Caco-2 (cell line): ENCODE measurements at regions not wholly inside any gene's neighbourhood (a gene's known extent, or its start where the extent isn't known, plus 50 kb on each side); places are given as distances from the start of the nearest gene placed in this dataset.

Experiments
- BruUV-seq: library from RNA; stranded (reverse); fragments of 400-500 nt; replicated peaks from 2 replicates; lab custom pipeline; 2021; lab: Mats Ljungman, UMichigan
- CTCF ChIA-PET: fragments of 300-600 bp; sonication (Branson Sonifier 250); formaldehyde crosslinking; loops from one replicate; lab custom pipeline; 2022; ENCODE audit warnings: antibody characterized with exemption; lab: Charles Lee
- POLR2A ChIA-PET: fragments of 300-600 bp; sonication (Branson Sonifier 250); formaldehyde crosslinking; loops from one replicate; lab custom pipeline; 2022; ENCODE audit warnings: antibody characterized with exemption; lab: Charles Lee
- DNase-seq, 2 experiments: peaks; one replicate each; pipeline versions ENCODE4 v3.0.0 to v3.0.0-alpha.2; 2020 to 2022
- H3K27me3 ChIP-seq: replicated peaks from 2 replicates; pipeline ENCODE4 v1.6.0; 2011; ENCODE audit warnings: low read length; ENCODE audit not compliant: control insufficient read depth, insufficient read depth
- H3K36me3 ChIP-seq: 2 replicates; pipeline ENCODE4 v1.5.1; 2011; ENCODE audit warnings: low read length; ENCODE audit not compliant: control insufficient read depth, insufficient read depth
- H3K4me1 ChIP-seq: fragments of 250-450 bp; sonication (Bioruptor Pico); 2 replicates; pipeline ENCODE4 v1.5.1; 2020; ENCODE audit warnings: mild to moderate bottlenecking
- H3K4me3 ChIP-seq: 2 replicates; pipeline ENCODE4 v1.5.1; 2011; ENCODE audit warnings: low read depth, mild to moderate bottlenecking, control low read depth, low read length
- H3K9me3 ChIP-seq: fragments of 250-450 bp; sonication (Bioruptor Pico); 2 replicates; pipeline ENCODE4 v1.5.1; 2020; ENCODE audit warnings: mild to moderate bottlenecking, moderate library complexity
- H3K27ac Mint-ChIP-seq: one replicate; pipeline ENCODE4 v1.8.0; 2022; ENCODE audit warnings: mixed read lengths; ENCODE audit not compliant: unreplicated experiment
- H3K27me3 Mint-ChIP-seq: one replicate; pipeline ENCODE4 v1.8.0; 2022; ENCODE audit warnings: mixed read lengths; ENCODE audit not compliant: insufficient read depth, unreplicated experiment
- H3K36me3 Mint-ChIP-seq: one replicate; pipeline ENCODE4 v1.8.0; 2022; ENCODE audit warnings: mild to moderate bottlenecking, mixed read lengths; ENCODE audit not compliant: insufficient read depth, unreplicated experiment
- H3K4me1 Mint-ChIP-seq: one replicate; pipeline ENCODE4 v1.8.0; 2022; ENCODE audit warnings: low read depth, mixed read lengths; ENCODE audit not compliant: unreplicated experiment
- H3K4me3 Mint-ChIP-seq: one replicate; pipeline ENCODE4 v1.8.0; 2022; ENCODE audit warnings: mild to moderate bottlenecking, moderate library complexity, mixed read lengths; ENCODE audit not compliant: unreplicated experiment
- H3K9me3 Mint-ChIP-seq: one replicate; pipeline ENCODE4 v1.8.0; 2022; ENCODE audit warnings: mixed read lengths; ENCODE audit not compliant: unreplicated experiment
- intact Hi-C: fragments of 100-400 bp; cut with micrococcal nuclease; formaldehyde crosslinking; loops from one replicate; pipeline ENCODE4 v1.10.0; 2022; ENCODE audit not compliant: unreplicated experiment
- TF ChIP-seq, protein P1 (sequence below), 2 experiments: fragments of 200-600 bp in 1 of 2; IDR thresholded peaks; 1 replicate in 1 of 2; 2 replicates in 1 of 2; pipeline versions ENCODE4 v1.5.1 to v1.8.0; 2011 to 2022; ENCODE audit warnings: antibody characterized with exemption in 1 of 2, control low read depth in 1 of 2, inconsistent platforms in 1 of 2, low read depth in 1 of 2, low read length in 1 of 2, mild to moderate bottlenecking in 1 of 2, moderate library complexity in 1 of 2; ENCODE audit not compliant: insufficient read depth in 1 of 2, severe bottlenecking in 1 of 2, unreplicated experiment in 1 of 2

DNA sequence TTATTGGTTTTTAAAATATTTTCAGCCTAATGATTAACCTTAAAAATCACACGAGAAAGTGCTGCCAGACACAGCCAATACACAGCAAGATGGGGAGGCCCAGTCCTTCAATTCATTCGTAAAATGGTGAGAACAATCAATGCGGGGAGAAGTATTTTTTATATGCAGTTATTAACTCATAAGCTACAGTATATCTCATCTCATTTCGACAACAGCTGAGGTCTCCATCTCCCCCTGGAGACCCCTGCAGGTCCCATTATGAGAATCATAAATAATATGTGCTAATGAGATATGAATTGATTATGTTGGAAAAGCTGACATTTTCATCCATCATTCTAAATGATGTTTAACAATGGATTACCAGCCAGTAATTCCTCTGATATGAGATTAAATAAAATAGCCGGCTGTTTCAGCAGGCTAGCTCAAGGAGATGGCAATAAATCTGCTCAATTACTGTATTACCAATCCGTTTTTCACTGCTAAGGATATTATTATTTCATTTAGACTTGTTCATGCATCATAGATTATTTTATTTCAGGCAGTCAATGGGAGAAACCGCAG is 535.8 kb downstream of the GALR1 start:
- CTCF ChIA-PET = no interaction called here
- no peaks in the 10 kb centered on the region for H3K9me3 Mint-ChIP-seq
- BruUV-seq = no TSS peak
- no peaks in the 10 kb centered on the region for H3K4me1 Mint-ChIP-seq
- no peaks in the 10 kb centered on the region for H3K36me3 ChIP-seq
- H3K9me3 ChIP-seq = no peaks in the 10 kb centered on the region
- intact Hi-C loops = no loop called here
- H3K4me1 ChIP-seq = no peaks in the 10 kb centered on the region
- no peaks in the 10 kb centered on the region for H3K36me3 Mint-ChIP-seq
- H3K27me3 ChIP-seq = no peaks in the 10 kb centered on the region
- POLR2A ChIA-PET = no interaction called here
- TF ChIP-seq, protein P1, sequence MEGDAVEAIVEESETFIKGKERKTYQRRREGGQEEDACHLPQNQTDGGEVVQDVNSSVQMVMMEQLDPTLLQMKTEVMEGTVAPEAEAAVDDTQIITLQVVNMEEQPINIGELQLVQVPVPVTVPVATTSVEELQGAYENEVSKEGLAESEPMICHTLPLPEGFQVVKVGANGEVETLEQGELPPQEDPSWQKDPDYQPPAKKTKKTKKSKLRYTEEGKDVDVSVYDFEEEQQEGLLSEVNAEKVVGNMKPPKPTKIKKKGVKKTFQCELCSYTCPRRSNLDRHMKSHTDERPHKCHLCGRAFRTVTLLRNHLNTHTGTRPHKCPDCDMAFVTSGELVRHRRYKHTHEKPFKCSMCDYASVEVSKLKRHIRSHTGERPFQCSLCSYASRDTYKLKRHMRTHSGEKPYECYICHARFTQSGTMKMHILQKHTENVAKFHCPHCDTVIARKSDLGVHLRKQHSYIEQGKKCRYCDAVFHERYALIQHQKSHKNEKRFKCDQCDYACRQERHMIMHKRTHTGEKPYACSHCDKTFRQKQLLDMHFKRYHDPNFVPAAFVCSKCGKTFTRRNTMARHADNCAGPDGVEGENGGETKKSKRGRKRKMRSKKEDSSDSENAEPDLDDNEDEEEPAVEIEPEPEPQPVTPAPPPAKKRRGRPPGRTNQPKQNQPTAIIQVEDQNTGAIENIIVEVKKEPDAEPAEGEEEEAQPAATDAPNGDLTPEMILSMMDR (IDR thresholded peaks at IDR 0.05; ENCODE audit: insufficient read depth in 1 of 2, low read depth in 1 of 2, low read length in 1 of 2, severe bottlenecking in 1 of 2, unreplicated experiment in 1 of 2) = no peak
- no peaks in the 10 kb centered on the region for H3K27me3 Mint-ChIP-seq
- no peak overlapping the region for H3K4me3 Mint-ChIP-seq
- no peak overlapping the region for H3K4me3 ChIP-seq
- no peak for DNase-seq
- H3K27ac Mint-ChIP-seq = no peak overlapping the region

DNA sequence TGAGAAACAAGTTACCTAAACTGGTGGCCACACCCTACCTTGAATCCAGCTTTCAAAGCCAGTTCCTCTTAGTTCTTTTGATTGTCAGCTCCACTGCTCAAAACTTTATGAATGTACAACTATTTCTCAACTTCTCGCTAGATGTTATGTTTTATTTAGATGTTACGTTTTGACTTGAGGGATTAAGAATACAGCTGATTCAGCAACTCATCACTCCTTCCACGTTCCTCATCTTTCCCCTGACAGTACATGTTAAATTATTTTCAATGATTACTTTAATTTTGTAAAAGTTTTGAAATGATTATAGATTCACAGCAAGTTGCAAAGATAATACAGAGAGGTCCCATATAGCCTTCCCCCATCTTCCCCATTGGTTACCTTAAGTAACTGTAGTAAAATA is 553.4 kb downstream of the GALR1 start:
- TF ChIP-seq, protein P1 (IDR thresholded peaks at IDR 0.05; ENCODE audit: insufficient read depth in 1 of 2, low read depth in 1 of 2, low read length in 1 of 2, severe bottlenecking in 1 of 2, unreplicated experiment in 1 of 2) = no peak
- H3K36me3 Mint-ChIP-seq = no peaks in the 10 kb centered on the region
- no peaks in the 10 kb centered on the region for H3K4me1 Mint-ChIP-seq
- peaks cover 2% of the 10 kb centered on the region for H3K27me3 Mint-ChIP-seq
- H3K9me3 ChIP-seq = no peaks in the 10 kb centered on the region
- POLR2A ChIA-PET = no interaction called here
- no peak overlapping the region for H3K4me3 Mint-ChIP-seq
- CTCF ChIA-PET = no interaction called here
- DNase-seq = no peak
- no peak overlapping the region for H3K27ac Mint-ChIP-seq
- H3K4me1 ChIP-seq = no peaks in the 10 kb centered on the region
- intact Hi-C loops = no loop called here
- H3K36me3 ChIP-seq = no peaks in the 10 kb centered on the region
- BruUV-seq = no TSS peak
- no peaks in the 10 kb centered on the region for H3K27me3 ChIP-seq
- H3K4me3 ChIP-seq = no peak overlapping the region
- no peaks in the 10 kb centered on the region for H3K9me3 Mint-ChIP-seq

DNA sequence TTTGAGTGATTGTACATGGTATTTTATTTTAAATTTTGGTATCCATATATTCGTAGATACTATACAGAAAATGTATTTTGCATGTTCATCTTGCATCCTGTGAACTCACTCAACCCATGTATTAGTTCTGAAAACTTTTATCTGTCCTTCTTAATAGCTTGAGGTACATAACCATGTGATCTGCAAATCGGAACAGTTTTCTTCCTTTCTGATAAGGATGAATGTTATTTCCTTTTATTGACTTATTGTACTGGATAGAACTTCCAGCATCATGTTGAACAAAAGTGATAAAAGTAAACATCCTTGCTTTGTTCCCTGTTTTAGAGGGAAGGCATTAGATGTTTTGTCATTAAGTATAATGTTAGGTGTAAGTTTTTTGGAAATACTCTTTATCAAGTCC is 554.7 kb downstream of the GALR1 start:
- no peak overlapping the region for H3K4me3 Mint-ChIP-seq
- Histone ChIP-seq H3K9me3 (no peaks in the 10 kb centered on the region), H3K27me3 (no peaks in the 10 kb centered on the region), H3K4me1 (no peaks in the 10 kb centered on the region), H3K4me3 (no peak overlapping the region), H3K36me3 (no peaks in the 10 kb centered on the region)
- TF ChIP-seq, protein P1 (IDR thresholded peaks at IDR 0.05; ENCODE audit: insufficient read depth in 1 of 2, low read depth in 1 of 2, low read length in 1 of 2, severe bottlenecking in 1 of 2, unreplicated experiment in 1 of 2) = no peak
- CTCF ChIA-PET = no interaction called here
- no peak for DNase-seq
- H3K9me3 Mint-ChIP-seq = no peaks in the 10 kb centered on the region
- H3K36me3 Mint-ChIP-seq = no peaks in the 10 kb centered on the region
- POLR2A ChIA-PET = no interaction called here
- intact Hi-C loops = no loop called here
- no peak overlapping the region for H3K27ac Mint-ChIP-seq
- BruUV-seq = no TSS peak
- peaks cover 2% of the 10 kb centered on the region for H3K27me3 Mint-ChIP-seq
- H3K4me1 Mint-ChIP-seq = no peaks in the 10 kb centered on the region
